ENCODE measurements at regions not wholly inside any gene's neighbourhood (a gene's known extent, or its start where the extent isn't known, plus 50 kb on each side); places are given as distances from the start of the nearest gene placed in this dataset.

GRCh38 chr5:25393957-25394356, 749.2 kb upstream of the CDH10 start:
- no peak for DNase-seq (ENCODE audit: low read depth)
- TF ChIP-seq CTCF (conservative IDR thresholded peaks at IDR 0.05; ENCODE audit: control insufficient read depth, insufficient read depth, low read depth, low read length) = no peak

GRCh38 chr5:25393256-25393655, 748.5 kb upstream of the CDH10 start:
- DNase-seq (ENCODE audit: low read depth) = no peak
- TF ChIP-seq CTCF (conservative IDR thresholded peaks at IDR 0.05; ENCODE audit: control insufficient read depth, insufficient read depth, low read depth, low read length) = no peak
- H3K4me3 ChIP-seq (ENCODE audit: control insufficient read depth, low read depth, low read length) = no peak overlapping the region

More at GRCh38 chr5:25393957-25394356, 749.2 kb upstream of the CDH10 start:
- H3K4me3 ChIP-seq (ENCODE audit: control insufficient read depth, low read depth, low read length) = no peak overlapping the region

GRCh38 chr5:25387953-25388352, 743.2 kb upstream of the CDH10 start:
- no peak for DNase-seq (ENCODE audit: low read depth)
- TF ChIP-seq CTCF (conservative IDR thresholded peaks at IDR 0.05; ENCODE audit: control insufficient read depth, insufficient read depth, low read depth, low read length) = no peak
- H3K4me3 ChIP-seq (ENCODE audit: control insufficient read depth, low read depth, low read length) = no peak overlapping the region

- H3K4me3 ChIP-seq (ENCODE audit: control insufficient read depth, low read depth, low read length) = no peak overlapping the region
- TF ChIP-seq CTCF (conservative IDR thresholded peaks at IDR 0.05; ENCODE audit: control insufficient read depth, insufficient read depth, low read depth, low read length) = no peak
- no peak for DNase-seq (ENCODE audit: low read depth)
These were observed 718.0 kb upstream of the CDH10 start for GRCh38 chr5:25362799-25363198.

GRCh38 chr5:25358919-25359318, 714.1 kb upstream of the CDH10 start:
- DNase-seq (ENCODE audit: low read depth) = no peak
- H3K4me3 ChIP-seq (ENCODE audit: control insufficient read depth, low read depth, low read length) = no peak overlapping the region
- TF ChIP-seq CTCF (conservative IDR thresholded peaks at IDR 0.05; ENCODE audit: control insufficient read depth, insufficient read depth, low read depth, low read length) = no peak

- no peak overlapping the region for H3K4me3 ChIP-seq (ENCODE audit: control insufficient read depth, low read depth, low read length)
- DNase-seq (ENCODE audit: low read depth) = no peak
- TF ChIP-seq CTCF (conservative IDR thresholded peaks at IDR 0.05; ENCODE audit: control insufficient read depth, insufficient read depth, low read depth, low read length) = no peak
These were observed 712.8 kb upstream of the CDH10 start for GRCh38 chr5:25357605-25358004.

- no peak for TF ChIP-seq CTCF (conservative IDR thresholded peaks at IDR 0.05; ENCODE audit: control insufficient read depth, insufficient read depth, low read depth, low read length)
- no peak for DNase-seq (ENCODE audit: low read depth)
- no peak overlapping the region for H3K4me3 ChIP-seq (ENCODE audit: control insufficient read depth, low read depth, low read length)
These were observed 705.0 kb upstream of the CDH10 start for GRCh38 chr5:25349746-25350145.

Measured in fibroblast of mammary gland (primary cell).